ENCODE measurements at regions not wholly inside any gene's neighbourhood (a gene's known extent, or its start where the extent isn't known, plus 50 kb on each side); places are given as distances from the start of the nearest gene placed in this dataset.

- no peaks in the 10 kb centered on the region for H3K36me3 Mint-ChIP-seq (ENCODE audit: low read depth)
- H3K9me3 Mint-ChIP-seq = no peaks in the 10 kb centered on the region
- intact Hi-C loops (cut with micrococcal nuclease) = no loop called here
Measured at GRCh38 chr5:174323878-174324281, 278.4 kb downstream of the NSG2 start.

GRCh38 chr5:174324680-174325079 lies 279.2 kb downstream of the NSG2 start:
- no peaks in the 10 kb centered on the region for H3K4me1 Mint-ChIP-seq (ENCODE audit: low read depth)
- H3K36me3 Mint-ChIP-seq (ENCODE audit: low read depth) = no peaks in the 10 kb centered on the region
- no peaks in the 10 kb centered on the region for H3K9me3 Mint-ChIP-seq
- H3K4me3 Mint-ChIP-seq = no peak overlapping the region
- no peak overlapping the region for H3K27ac Mint-ChIP-seq
- intact Hi-C loops (cut with micrococcal nuclease) = no loop called here
- peaks cover 14% of the 10 kb centered on the region for H3K27me3 Mint-ChIP-seq

More at GRCh38 chr5:174323878-174324281, 278.4 kb downstream of the NSG2 start:
- H3K4me1 Mint-ChIP-seq (ENCODE audit: low read depth) = no peaks in the 10 kb centered on the region
- H3K27me3 Mint-ChIP-seq = peaks cover 17% of the 10 kb centered on the region
- H3K4me3 Mint-ChIP-seq = no peak overlapping the region
- no peak overlapping the region for H3K27ac Mint-ChIP-seq

- intact Hi-C loops (cut with micrococcal nuclease) = no loop called here
- Mint-ChIP-seq H3K36me3 (ENCODE audit: low read depth) (no peaks in the 10 kb centered on the region), H3K27me3 (peaks cover 14% of the 10 kb centered on the region), H3K4me1 (ENCODE audit: low read depth) (no peaks in the 10 kb centered on the region), H3K27ac (no peak overlapping the region), H3K4me3 (no peak overlapping the region), H3K9me3 (no peaks in the 10 kb centered on the region)
Measured at GRCh38 chr5:174325431-174325830, 279.9 kb downstream of the NSG2 start.

GRCh38 chr5:174325961-174326360 lies 280.5 kb downstream of the NSG2 start:
- H3K27me3 Mint-ChIP-seq = peaks cover 14% of the 10 kb centered on the region

GRCh38 chr5:174326372-174326771 lies 280.9 kb downstream of the NSG2 start:
- peaks cover 16% of the 10 kb centered on the region for H3K27me3 Mint-ChIP-seq
- no peak overlapping the region for H3K27ac Mint-ChIP-seq
- no peaks in the 10 kb centered on the region for H3K9me3 Mint-ChIP-seq
- no peaks in the 10 kb centered on the region for H3K4me1 Mint-ChIP-seq (ENCODE audit: low read depth)
- H3K4me3 Mint-ChIP-seq = no peak overlapping the region
- intact Hi-C loops (cut with micrococcal nuclease) = no loop called here
- no peaks in the 10 kb centered on the region for H3K36me3 Mint-ChIP-seq (ENCODE audit: low read depth)

More at GRCh38 chr5:174325961-174326360, 280.5 kb downstream of the NSG2 start:
- H3K4me3 Mint-ChIP-seq = no peak overlapping the region
- H3K4me1 Mint-ChIP-seq (ENCODE audit: low read depth) = no peaks in the 10 kb centered on the region
- no peaks in the 10 kb centered on the region for H3K36me3 Mint-ChIP-seq (ENCODE audit: low read depth)
- no peak overlapping the region for H3K27ac Mint-ChIP-seq
- H3K9me3 Mint-ChIP-seq = no peaks in the 10 kb centered on the region
- intact Hi-C loops (cut with micrococcal nuclease) = no loop called here

- no peak overlapping the region for H3K4me3 Mint-ChIP-seq
- no peaks in the 10 kb centered on the region for H3K9me3 Mint-ChIP-seq
- no peak overlapping the region for H3K27ac Mint-ChIP-seq
- H3K36me3 Mint-ChIP-seq (ENCODE audit: low read depth) = no peaks in the 10 kb centered on the region
- no peaks in the 10 kb centered on the region for H3K4me1 Mint-ChIP-seq (ENCODE audit: low read depth)
- H3K27me3 Mint-ChIP-seq = peaks cover 16% of the 10 kb centered on the region
- intact Hi-C loops (cut with micrococcal nuclease) = no loop called here
Measured at GRCh38 chr5:174327317-174327864, 281.9 kb downstream of the NSG2 start.

- Mint-ChIP-seq H3K4me3 (no peak overlapping the region), H3K4me1 (ENCODE audit: low read depth) (no peaks in the 10 kb centered on the region), H3K27ac (no peak overlapping the region), H3K9me3 (no peaks in the 10 kb centered on the region), H3K27me3 (peaks cover 14% of the 10 kb centered on the region), H3K36me3 (ENCODE audit: low read depth) (no peaks in the 10 kb centered on the region)
- intact Hi-C loops (cut with micrococcal nuclease) = no loop called here
Measured at GRCh38 chr5:174327896-174328295, 282.4 kb downstream of the NSG2 start.

GRCh38 chr5:174328631-174329299 lies 283.3 kb downstream of the NSG2 start:
- Mint-ChIP-seq H3K27me3 (peaks cover 9% of the 10 kb centered on the region), H3K4me1 (ENCODE audit: low read depth) (no peaks in the 10 kb centered on the region), H3K27ac (no peak overlapping the region), H3K36me3 (ENCODE audit: low read depth) (no peaks in the 10 kb centered on the region), H3K9me3 (no peaks in the 10 kb centered on the region), H3K4me3 (no peak overlapping the region)
- intact Hi-C loops (cut with micrococcal nuclease) = no loop called here

- Mint-ChIP-seq H3K4me3 (no peak overlapping the region), H3K36me3 (ENCODE audit: low read depth) (no peaks in the 10 kb centered on the region), H3K27ac (no peak overlapping the region), H3K9me3 (no peaks in the 10 kb centered on the region), H3K4me1 (ENCODE audit: low read depth) (no peaks in the 10 kb centered on the region), H3K27me3 (peaks cover 6% of the 10 kb centered on the region)
- intact Hi-C loops (cut with micrococcal nuclease) = no loop called here
Measured at GRCh38 chr5:174329738-174330137, 284.2 kb downstream of the NSG2 start.

- Mint-ChIP-seq H3K36me3 (ENCODE audit: low read depth) (no peaks in the 10 kb centered on the region), H3K9me3 (no peaks in the 10 kb centered on the region), H3K27ac (no peak overlapping the region), H3K4me3 (no peak overlapping the region), H3K4me1 (ENCODE audit: low read depth) (no peaks in the 10 kb centered on the region), H3K27me3 (peaks cover 31% of the 10 kb centered on the region)
- intact Hi-C loops (cut with micrococcal nuclease) = no loop called here
Measured at GRCh38 chr5:174335682-174336364, 290.3 kb downstream of the NSG2 start.

- Mint-ChIP-seq H3K9me3 (no peaks in the 10 kb centered on the region), H3K36me3 (ENCODE audit: low read depth) (no peaks in the 10 kb centered on the region), H3K4me3 (no peak overlapping the region), H3K4me1 (ENCODE audit: low read depth) (no peaks in the 10 kb centered on the region), H3K27ac (no peak overlapping the region), H3K27me3 (peaks cover 29% of the 10 kb centered on the region)
- intact Hi-C loops (cut with micrococcal nuclease) = no loop called here
Measured at GRCh38 chr5:174336479-174336878, 291.0 kb downstream of the NSG2 start.

- no peaks in the 10 kb centered on the region for H3K36me3 Mint-ChIP-seq (ENCODE audit: low read depth)
- H3K9me3 Mint-ChIP-seq = no peaks in the 10 kb centered on the region
- peaks cover 29% of the 10 kb centered on the region for H3K27me3 Mint-ChIP-seq
- H3K4me3 Mint-ChIP-seq = no peak overlapping the region
- no peak overlapping the region for H3K27ac Mint-ChIP-seq
- intact Hi-C loops (cut with micrococcal nuclease) = no loop called here
- no peaks in the 10 kb centered on the region for H3K4me1 Mint-ChIP-seq (ENCODE audit: low read depth)
Measured at GRCh38 chr5:174337276-174338184, 292.0 kb downstream of the NSG2 start.

- Mint-ChIP-seq H3K27me3 (peaks cover 29% of the 10 kb centered on the region), H3K4me3 (no peak overlapping the region), H3K27ac (no peak overlapping the region), H3K9me3 (no peaks in the 10 kb centered on the region), H3K36me3 (ENCODE audit: low read depth) (no peaks in the 10 kb centered on the region), H3K4me1 (ENCODE audit: low read depth) (no peaks in the 10 kb centered on the region)
- intact Hi-C loops (cut with micrococcal nuclease) = no loop called here
Measured at GRCh38 chr5:174338185-174339010, 292.9 kb downstream of the NSG2 start.

All from dendritic cell treated with granulocyte-macrophage colony-stimulating factor and Interleukin-4, amounts not matched to agents 40 ng/mL and 50 ng/mL, for 4 days (primary cell).